GM20000 (cell line): ENCODE measurements at regions not wholly inside any gene's neighbourhood (a gene's known extent, or its start where the extent isn't known, plus 50 kb on each side); places are given as distances from the start of the nearest gene placed in this dataset.

ENCODE experiments used
- DNase-seq: peaks from one replicate; pipeline ENCODE4 v3.0.0; 2012; ENCODE audit warnings: low spot score
- TF ChIP-seq, protein P1 (sequence below): IDR thresholded peaks from 2 replicates; pipeline ENCODE4 v1.5.1; 2012; ENCODE audit warnings: mild to moderate bottlenecking, control low read depth; ENCODE audit errors: extremely low read depth, missing control alignments

- no peak for DNase-seq
Measured at GRCh38 chr5:171635561-171636245, 149.9 kb upstream of the SMIM23 start.

DNA sequence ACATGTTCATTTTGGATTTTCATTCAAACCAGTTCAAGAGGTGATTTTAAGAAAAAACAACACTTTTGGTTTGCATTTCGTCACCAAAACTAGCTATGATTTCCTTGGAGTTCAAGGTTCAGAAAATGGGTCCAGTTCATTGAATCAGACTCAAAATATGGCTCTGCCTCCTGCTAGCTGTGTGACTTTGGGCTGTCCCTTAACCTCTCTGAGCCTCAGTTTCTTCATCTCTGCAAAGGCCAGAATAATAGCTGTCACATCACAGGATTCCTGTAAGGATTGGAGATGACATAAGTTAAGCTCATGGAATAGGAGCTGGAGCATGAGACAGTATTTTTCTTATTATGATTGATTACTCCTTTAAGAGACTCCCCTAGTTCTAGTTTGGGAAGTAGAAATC lies 147.8 kb upstream of the SMIM23 start:
- no peak for DNase-seq
- TF ChIP-seq, protein P1, sequence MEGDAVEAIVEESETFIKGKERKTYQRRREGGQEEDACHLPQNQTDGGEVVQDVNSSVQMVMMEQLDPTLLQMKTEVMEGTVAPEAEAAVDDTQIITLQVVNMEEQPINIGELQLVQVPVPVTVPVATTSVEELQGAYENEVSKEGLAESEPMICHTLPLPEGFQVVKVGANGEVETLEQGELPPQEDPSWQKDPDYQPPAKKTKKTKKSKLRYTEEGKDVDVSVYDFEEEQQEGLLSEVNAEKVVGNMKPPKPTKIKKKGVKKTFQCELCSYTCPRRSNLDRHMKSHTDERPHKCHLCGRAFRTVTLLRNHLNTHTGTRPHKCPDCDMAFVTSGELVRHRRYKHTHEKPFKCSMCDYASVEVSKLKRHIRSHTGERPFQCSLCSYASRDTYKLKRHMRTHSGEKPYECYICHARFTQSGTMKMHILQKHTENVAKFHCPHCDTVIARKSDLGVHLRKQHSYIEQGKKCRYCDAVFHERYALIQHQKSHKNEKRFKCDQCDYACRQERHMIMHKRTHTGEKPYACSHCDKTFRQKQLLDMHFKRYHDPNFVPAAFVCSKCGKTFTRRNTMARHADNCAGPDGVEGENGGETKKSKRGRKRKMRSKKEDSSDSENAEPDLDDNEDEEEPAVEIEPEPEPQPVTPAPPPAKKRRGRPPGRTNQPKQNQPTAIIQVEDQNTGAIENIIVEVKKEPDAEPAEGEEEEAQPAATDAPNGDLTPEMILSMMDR: no peak

More at GRCh38 chr5:171635561-171636245, 149.9 kb upstream of the SMIM23 start:
- TF ChIP-seq, protein P1: no peak

- TF ChIP-seq, protein P1: no peak
- no peak for DNase-seq
Measured at GRCh38 chr5:171639205-171639621, 146.4 kb upstream of the SMIM23 start.

DNA sequence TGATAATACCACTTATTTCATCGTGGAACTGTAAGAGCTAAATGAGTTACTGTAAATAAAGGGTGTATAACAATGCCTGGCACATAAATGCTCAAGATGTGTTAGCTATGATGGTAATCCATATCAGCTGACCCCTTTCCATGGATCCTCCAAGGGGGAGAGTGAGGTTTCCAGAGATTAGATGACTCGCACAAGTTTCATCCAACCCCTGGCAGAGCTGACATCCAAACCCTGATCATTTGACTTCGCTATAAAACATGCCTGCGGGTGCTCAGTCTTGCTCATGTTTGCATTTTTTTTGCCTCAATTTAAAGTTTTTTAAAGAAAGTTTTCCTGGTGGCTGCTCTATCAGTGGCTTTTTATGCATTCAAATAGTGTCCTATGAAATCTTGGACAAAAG lies 145.7 kb upstream of the SMIM23 start:
- no peak for DNase-seq
- TF ChIP-seq, protein P1: no peak

DNA sequence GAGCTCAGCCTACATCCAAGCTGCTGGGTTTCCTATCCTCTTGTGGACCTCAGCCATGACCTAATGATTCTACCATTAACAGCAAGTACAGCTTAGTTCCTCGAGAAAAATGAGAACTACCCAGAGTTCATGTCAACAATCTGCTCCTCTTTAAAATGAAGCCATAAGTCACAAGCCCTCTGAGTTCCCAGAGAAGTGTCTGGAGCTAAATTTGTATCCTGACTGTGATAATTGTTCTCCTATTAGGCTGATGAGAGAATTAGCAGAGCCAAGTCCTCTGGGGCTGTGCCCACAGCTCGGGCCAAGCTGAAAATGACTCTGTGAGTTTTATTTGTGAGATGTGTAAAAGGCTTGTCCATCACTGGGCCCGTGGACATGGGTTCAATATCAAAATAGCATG lies 145.1 kb upstream of the SMIM23 start:
- no peak for DNase-seq
- TF ChIP-seq, protein P1: no peak

GRCh38 chr5:171641891-171642290 lies 143.7 kb upstream of the SMIM23 start:
- no peak for DNase-seq
- TF ChIP-seq, protein P1: no peak

DNA sequence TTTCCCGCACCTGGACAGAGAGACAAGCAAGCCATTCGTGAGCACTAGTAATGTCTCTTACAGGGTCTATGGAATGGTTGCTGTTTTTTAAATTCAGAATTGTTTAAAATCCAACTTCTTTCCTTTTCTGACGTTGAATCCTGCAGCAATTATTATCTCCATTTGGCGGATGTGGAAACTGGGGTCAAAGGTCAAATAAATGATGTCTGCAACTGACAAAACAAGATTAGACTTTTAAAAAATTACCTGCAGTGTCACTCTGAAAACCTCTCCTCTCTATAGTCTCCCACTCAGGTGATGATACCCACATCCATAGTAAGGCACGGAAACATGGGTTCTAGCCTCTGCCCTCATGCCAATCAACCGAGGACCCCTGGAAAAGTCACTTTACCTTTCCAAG lies 142.7 kb upstream of the SMIM23 start:
- TF ChIP-seq, protein P1: no peak
- DNase-seq: no peak
